ENCODE measurements at regions not wholly inside any gene's neighbourhood (a gene's known extent, or its start where the extent isn't known, plus 50 kb on each side); places are given as distances from the start of the nearest gene placed in this dataset.

GRCh38 chr2:180715044-180715443 lies 265.4 kb upstream of the UBE2E3 start:
- TF ChIP-seq CTCF (conservative IDR thresholded peaks at IDR 0.05): no peak
- no peak for TF ChIP-seq ZFX (IDR thresholded peaks at IDR 0.05)

All from C4-2B (cell line).